C4-2B (cell line): ENCODE measurements at regions not wholly inside any gene's neighbourhood (a gene's known extent, or its start where the extent isn't known, plus 50 kb on each side); places are given as distances from the start of the nearest gene placed in this dataset.

Experiments used
- CTCF ChIP-seq: fragments of 450-650 bp; conservative IDR thresholded peaks from 2 replicates; pipeline ENCODE4 v1.5.1; 2017; ENCODE audit warnings: mild to moderate bottlenecking
- ZFX ChIP-seq: fragments of 450-650 bp; IDR thresholded peaks from 2 replicates; pipeline ENCODE4 v1.6.1; 2017

GRCh38 chr7:26454180-26454579, 162.5 kb downstream of the SNX10 start:
- TF ChIP-seq CTCF (no peak), ZFX (no peak)
